Ureter (tissue), 1 donor: ENCODE measurements at regions not wholly inside any gene's neighbourhood (a gene's known extent, or its start where the extent isn't known, plus 50 kb on each side); places are given as distances from the start of the nearest gene placed in this dataset.

Experiments used
- DNase-seq: peaks from one replicate; pipeline ENCODE4 v3.0.0-alpha.2; 2020; ENCODE audit warnings: low spot score
- donor health status: DM: yes; HTN: yes; CAD: no.

- DNase-seq: no peak
These were observed 277.4 kb downstream of the NPIPA8 start for GRCh38 chr16:18059089-18059488.

GRCh38 chr16:18055411-18055916 is 281.1 kb downstream of the NPIPA8 start:
- no peak for DNase-seq

- DNase-seq: no peak
These were observed 285.8 kb downstream of the NPIPA8 start for GRCh38 chr16:18050777-18051176.

- DNase-seq: no peak
These were observed 286.3 kb downstream of the NPIPA8 start for GRCh38 chr16:18050234-18050633.

- DNase-seq: no peak
These were observed 286.9 kb downstream of the NPIPA8 start for GRCh38 chr16:18049547-18050133.

GRCh38 chr16:18048853-18049546 is 287.5 kb downstream of the NPIPA8 start:
- no peak for DNase-seq

GRCh38 chr16:18047761-18048160 is 288.8 kb downstream of the NPIPA8 start:
- DNase-seq: no peak

- no peak for DNase-seq
These were observed 291.2 kb downstream of the NPIPA8 start for GRCh38 chr16:18045356-18045755.

GRCh38 chr16:18041864-18042834 is 294.4 kb downstream of the NPIPA8 start:
- DNase-seq: no peak

- no peak for DNase-seq
These were observed 296.6 kb downstream of the NPIPA8 start for GRCh38 chr16:18039931-18040330.

GRCh38 chr16:18037051-18037450 is 299.5 kb downstream of the NPIPA8 start:
- no peak for DNase-seq

- no peak for DNase-seq
These were observed 311.9 kb downstream of the NPIPA8 start for GRCh38 chr16:18024611-18025010.

GRCh38 chr16:18018376-18018775 is 318.2 kb downstream of the NPIPA8 start:
- no peak for DNase-seq

- no peak for DNase-seq
These were observed 322.7 kb downstream of the NPIPA8 start for GRCh38 chr16:18013863-18014262.

- no peak for DNase-seq
These were observed 328.2 kb downstream of the NPIPA8 start for GRCh38 chr16:18008356-18008755.

- DNase-seq: no peak
These were observed 333.5 kb downstream of the NPIPA8 start for GRCh38 chr16:18003033-18003432.

- no peak for DNase-seq
These were observed 337.5 kb downstream of the NPIPA8 start for GRCh38 chr16:17998996-17999395.

GRCh38 chr16:17998550-17998949 is 338.0 kb downstream of the NPIPA8 start:
- DNase-seq: no peak

- no peak for DNase-seq
These were observed 342.5 kb downstream of the NPIPA8 start for GRCh38 chr16:17994027-17994426.

- no peak for DNase-seq
These were observed 344.1 kb downstream of the NPIPA8 start for GRCh38 chr16:17992416-17992815.

- no peak for DNase-seq
These were observed 347.3 kb downstream of the NPIPA8 start for GRCh38 chr16:17989255-17989654.

- no peak for DNase-seq
These were observed 347.7 kb downstream of the NPIPA8 start for GRCh38 chr16:17988839-17989238.
